NB4 (cell line): ENCODE measurements at regions not wholly inside any gene's neighbourhood (a gene's known extent, or its start where the extent isn't known, plus 50 kb on each side); places are given as distances from the start of the nearest gene placed in this dataset.

Source experiments
- MYC ChIP-seq: IDR thresholded peaks from 2 replicates; pipeline ENCODE4 v1.6.1; 2011; ENCODE audit warnings: low read depth, low read length
- POLR2A ChIP-seq: IDR thresholded peaks from 2 replicates; pipeline ENCODE4 v1.6.1; 2011; ENCODE audit warnings: mild to moderate bottlenecking; ENCODE audit not compliant: insufficient read length; ENCODE audit errors: extremely low read depth
- TF ChIP-seq, protein P1 (sequence below): IDR thresholded peaks from one replicate; pipeline ENCODE4 v1.5.1; 2012; ENCODE audit warnings: low read depth, low read length
- TF ChIP-seq, protein P2 (sequence below): IDR thresholded peaks from 2 replicates; pipeline ENCODE4 v1.6.1; 2011; ENCODE audit warnings: low read depth, low read length

DNA sequence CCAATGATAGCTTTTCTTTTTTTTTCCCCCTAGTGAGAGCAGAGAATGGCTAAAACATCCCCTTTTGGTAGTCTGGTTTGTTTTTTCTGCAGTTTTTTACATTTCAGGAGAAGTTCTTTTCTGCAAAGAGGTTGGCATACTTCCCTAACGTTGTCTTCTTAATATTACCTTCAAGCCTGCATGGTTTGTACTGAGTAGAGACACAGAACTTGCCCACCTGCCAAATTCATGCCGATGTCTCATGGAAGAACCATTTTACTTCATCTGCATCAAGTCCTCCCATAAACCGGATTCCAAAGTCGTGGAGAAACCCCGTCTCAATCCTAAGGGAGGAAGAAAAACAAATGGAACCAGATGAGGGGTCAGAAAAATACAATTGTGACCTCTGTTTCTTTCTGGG lies 89.7 kb downstream of the SHOX start:
- TF ChIP-seq, protein P1, sequence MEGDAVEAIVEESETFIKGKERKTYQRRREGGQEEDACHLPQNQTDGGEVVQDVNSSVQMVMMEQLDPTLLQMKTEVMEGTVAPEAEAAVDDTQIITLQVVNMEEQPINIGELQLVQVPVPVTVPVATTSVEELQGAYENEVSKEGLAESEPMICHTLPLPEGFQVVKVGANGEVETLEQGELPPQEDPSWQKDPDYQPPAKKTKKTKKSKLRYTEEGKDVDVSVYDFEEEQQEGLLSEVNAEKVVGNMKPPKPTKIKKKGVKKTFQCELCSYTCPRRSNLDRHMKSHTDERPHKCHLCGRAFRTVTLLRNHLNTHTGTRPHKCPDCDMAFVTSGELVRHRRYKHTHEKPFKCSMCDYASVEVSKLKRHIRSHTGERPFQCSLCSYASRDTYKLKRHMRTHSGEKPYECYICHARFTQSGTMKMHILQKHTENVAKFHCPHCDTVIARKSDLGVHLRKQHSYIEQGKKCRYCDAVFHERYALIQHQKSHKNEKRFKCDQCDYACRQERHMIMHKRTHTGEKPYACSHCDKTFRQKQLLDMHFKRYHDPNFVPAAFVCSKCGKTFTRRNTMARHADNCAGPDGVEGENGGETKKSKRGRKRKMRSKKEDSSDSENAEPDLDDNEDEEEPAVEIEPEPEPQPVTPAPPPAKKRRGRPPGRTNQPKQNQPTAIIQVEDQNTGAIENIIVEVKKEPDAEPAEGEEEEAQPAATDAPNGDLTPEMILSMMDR: no peak
- TF ChIP-seq POLR2A (no peak), MYC (no peak)
- TF ChIP-seq, protein P2, sequence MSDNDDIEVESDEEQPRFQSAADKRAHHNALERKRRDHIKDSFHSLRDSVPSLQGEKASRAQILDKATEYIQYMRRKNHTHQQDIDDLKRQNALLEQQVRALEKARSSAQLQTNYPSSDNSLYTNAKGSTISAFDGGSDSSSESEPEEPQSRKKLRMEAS: no peak
